LNCaP clone FGC (cell line): ENCODE measurements at regions not wholly inside any gene's neighbourhood (a gene's known extent, or its start where the extent isn't known, plus 50 kb on each side); places are given as distances from the start of the nearest gene placed in this dataset.

ENCODE experiments used
- DNase-seq: peaks from one replicate; pipeline ENCODE4 v3.0.0-alpha.2; 2011; ENCODE audit warnings: low read depth
- H3K4me3 ChIP-seq: 2 replicates; pipeline ENCODE4 v1.5.1; 2011; ENCODE audit warnings: mild to moderate bottlenecking, low read depth, low read length, control low read depth
- TF ChIP-seq, protein P1 (sequence below): IDR thresholded peaks from 2 replicates; pipeline ENCODE4 v1.5.1; 2012; ENCODE audit warnings: mild to moderate bottlenecking; ENCODE audit not compliant: control insufficient read depth, insufficient read depth; ENCODE audit errors: extremely low read depth

DNA sequence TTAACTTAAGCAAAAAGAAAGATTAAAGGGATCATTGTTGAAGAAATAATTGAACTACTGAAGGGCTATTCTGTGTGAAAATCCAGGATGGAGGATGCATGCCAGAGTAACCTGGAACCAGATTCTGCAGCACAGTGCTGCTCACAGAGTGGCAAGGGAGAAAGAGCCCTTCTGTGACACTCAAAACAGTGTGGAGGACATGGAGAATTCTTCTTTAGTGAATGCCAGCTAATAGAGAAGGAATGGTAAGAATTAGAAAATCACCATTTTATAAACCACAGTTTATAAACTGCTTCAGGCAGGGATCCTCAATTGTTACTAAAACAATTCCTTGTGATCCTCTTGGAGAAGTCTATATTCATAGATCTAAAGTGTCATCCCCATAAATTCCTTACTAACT, 70.4 kb upstream of the ARHGEF26 start:
- TF ChIP-seq, protein P1, sequence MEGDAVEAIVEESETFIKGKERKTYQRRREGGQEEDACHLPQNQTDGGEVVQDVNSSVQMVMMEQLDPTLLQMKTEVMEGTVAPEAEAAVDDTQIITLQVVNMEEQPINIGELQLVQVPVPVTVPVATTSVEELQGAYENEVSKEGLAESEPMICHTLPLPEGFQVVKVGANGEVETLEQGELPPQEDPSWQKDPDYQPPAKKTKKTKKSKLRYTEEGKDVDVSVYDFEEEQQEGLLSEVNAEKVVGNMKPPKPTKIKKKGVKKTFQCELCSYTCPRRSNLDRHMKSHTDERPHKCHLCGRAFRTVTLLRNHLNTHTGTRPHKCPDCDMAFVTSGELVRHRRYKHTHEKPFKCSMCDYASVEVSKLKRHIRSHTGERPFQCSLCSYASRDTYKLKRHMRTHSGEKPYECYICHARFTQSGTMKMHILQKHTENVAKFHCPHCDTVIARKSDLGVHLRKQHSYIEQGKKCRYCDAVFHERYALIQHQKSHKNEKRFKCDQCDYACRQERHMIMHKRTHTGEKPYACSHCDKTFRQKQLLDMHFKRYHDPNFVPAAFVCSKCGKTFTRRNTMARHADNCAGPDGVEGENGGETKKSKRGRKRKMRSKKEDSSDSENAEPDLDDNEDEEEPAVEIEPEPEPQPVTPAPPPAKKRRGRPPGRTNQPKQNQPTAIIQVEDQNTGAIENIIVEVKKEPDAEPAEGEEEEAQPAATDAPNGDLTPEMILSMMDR = no peak
- no peak overlapping the region for H3K4me3 ChIP-seq
- DNase-seq = no peak

DNA sequence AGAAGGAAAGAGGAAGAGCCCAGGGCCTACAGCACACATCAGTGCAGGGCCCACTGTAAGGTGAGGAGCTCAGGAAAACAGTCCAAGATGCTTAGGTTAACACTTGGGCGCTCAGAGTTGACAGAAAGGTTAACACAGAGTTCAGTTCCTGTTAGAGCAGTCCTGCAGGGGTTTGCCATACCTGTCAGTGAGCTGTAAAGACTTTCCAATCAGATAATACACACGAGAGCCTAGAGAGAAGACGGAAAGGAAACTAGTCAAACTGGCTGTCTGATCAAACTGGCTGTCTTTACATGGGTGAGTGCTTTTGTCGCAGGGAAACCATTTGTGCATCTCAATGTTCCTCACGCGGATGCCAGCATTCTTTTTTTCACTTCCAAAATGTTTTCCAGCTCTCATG, 61.4 kb upstream of the ARHGEF26 start:
- peak; percentile 98 for DNase-seq
- H3K4me3 ChIP-seq = peak overlapping the region; percentile 20; the same call in 1 of the 2 replicates
- TF ChIP-seq, protein P1 = no peak

DNA sequence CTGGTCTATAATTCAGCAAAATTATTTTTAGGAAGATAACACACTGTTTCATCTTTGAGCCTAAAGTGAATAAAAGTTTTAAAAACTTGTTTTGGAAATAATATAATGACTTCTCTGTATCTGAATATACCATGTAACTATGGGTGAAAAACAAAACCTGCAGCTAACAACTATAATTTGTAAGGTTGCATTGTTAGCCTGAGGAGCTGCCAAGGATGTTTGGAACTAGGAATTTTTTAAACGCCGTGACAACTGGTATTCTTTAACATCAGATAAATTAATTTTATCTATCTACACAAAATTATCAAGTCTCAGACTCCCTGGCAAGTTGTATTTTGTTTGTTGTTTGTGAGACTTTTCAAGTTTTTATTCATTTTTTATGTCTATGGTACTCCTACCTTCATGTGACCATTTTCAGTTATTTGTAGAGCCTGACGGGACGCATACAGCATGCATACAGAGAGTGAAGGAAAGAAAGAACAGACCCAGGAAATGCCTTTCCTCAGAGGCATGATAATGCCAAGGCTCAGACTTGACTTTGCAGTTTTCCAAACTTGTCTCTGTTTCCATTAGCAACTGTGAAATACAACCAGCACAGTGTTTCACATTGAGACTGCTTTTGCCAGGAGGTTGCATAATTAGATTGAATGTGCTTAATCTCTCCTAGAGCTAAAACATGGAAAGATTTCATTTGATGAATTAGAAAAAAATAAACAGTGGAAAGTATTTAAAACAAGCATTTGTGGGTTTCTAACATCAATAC, 60.8 kb upstream of the ARHGEF26 start:
- TF ChIP-seq, protein P1 = no peak
- DNase-seq = no peak
- H3K4me3 ChIP-seq = peak overlapping the region; percentile 20; the same call in 1 of the 2 replicates

DNA sequence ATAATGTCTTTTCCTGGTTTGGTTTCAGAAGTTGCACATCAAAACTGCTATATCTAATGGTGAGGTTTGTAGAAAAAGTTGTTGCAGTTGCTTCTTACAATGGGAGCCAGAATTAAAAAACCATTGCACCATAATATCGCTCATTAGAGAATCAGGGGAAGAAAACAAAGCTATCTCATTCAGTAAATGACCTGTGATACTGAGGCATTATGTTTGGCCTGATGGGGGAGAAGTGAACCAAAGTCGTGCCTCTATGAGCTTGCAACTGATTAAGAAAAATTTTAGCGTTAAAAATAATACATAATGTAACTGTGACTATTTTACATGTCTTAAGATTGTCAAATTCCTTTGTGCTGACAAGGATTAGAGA, 60.2 kb upstream of the ARHGEF26 start:
- no peak overlapping the region for H3K4me3 ChIP-seq
- TF ChIP-seq, protein P1 = no peak
- DNase-seq = no peak

DNA sequence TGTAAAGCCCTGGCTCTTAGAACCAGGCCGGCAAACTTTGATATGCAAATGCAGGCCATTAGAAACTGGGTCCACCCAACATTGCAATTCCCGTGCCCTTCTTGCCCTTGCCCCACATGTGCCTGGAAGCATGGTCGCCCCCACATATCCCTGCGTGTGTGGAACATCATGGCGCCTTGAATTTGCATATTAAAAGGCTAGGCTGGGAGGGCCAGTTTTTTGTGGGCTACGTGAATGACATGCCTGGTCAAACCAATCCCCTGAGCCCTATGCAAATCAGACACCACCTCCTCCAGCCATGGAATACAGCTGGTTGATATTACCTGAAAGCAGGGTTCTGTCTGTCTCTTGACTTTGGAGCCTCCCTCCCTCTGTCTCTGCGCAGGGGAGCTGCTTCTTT, 58.7 kb upstream of the ARHGEF26 start:
- TF ChIP-seq, protein P1 = no peak
- no peak for DNase-seq
- H3K4me3 ChIP-seq = no peak overlapping the region

DNA sequence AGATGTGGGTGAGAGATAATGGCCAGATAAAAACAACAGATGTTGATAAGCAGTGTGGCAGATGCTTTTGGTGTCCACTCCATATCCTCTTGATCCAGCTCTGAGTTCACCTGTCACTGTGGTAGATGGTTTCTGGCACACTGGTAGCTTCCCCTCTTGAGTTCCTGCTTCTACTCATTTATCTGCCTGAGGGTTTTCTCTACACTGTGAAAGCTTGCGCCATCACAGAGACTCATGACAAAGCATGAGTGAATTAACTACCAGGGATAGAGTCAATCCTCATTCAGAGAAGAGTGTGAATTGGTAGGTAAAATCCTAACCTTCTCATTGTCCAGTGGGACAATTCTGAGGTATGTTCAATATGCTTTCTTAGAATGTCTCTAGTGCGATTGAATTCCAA, 50.0 kb upstream of the ARHGEF26 start:
- DNase-seq = no peak
- H3K4me3 ChIP-seq = no peak overlapping the region
- TF ChIP-seq, protein P1 = no peak
